Progenitor cell of endocrine pancreas (in vitro differentiated cells): ENCODE measurements at regions not wholly inside any gene's neighbourhood (a gene's known extent, or its start where the extent isn't known, plus 50 kb on each side); places are given as distances from the start of the nearest gene placed in this dataset.

Experiments used
- DNase-seq: peaks from one replicate; pipeline ENCODE4 v3.0.0; 2021; ENCODE audit warnings: low spot score; ENCODE audit not compliant: unreplicated experiment
- H3K27ac Mint-ChIP-seq: 2 replicates; pipeline ENCODE4 v1.8.0; 2021; ENCODE audit warnings: mild to moderate bottlenecking, moderate library complexity, mixed read lengths
- H3K27me3 Mint-ChIP-seq: 2 replicates; pipeline ENCODE4 v1.8.0; 2021; ENCODE audit warnings: mixed read lengths
- H3K36me3 Mint-ChIP-seq: 2 replicates; pipeline ENCODE4 v1.8.0; 2022; ENCODE audit warnings: mixed read lengths; ENCODE audit not compliant: insufficient read depth
- H3K4me1 Mint-ChIP-seq: 2 replicates; pipeline ENCODE4 v1.8.0; 2021; ENCODE audit warnings: low read depth, mixed read lengths
- H3K4me3 Mint-ChIP-seq: 2 replicates; pipeline ENCODE4 v1.8.0; 2021; ENCODE audit warnings: low read depth, mild to moderate bottlenecking, moderate library complexity, mixed read lengths
- H3K9me3 Mint-ChIP-seq: 2 replicates; pipeline ENCODE4 v1.8.0; 2021; ENCODE audit warnings: low read depth, mixed read lengths
- TF ChIP-seq, protein P1 (sequence below): fragments of 200-600 bp; sonication (generic); IDR thresholded peaks from one replicate; pipeline ENCODE4 v1.5.0; 2021; ENCODE audit warnings: antibody characterized with exemption, mild to moderate bottlenecking; ENCODE audit not compliant: unreplicated experiment

DNA sequence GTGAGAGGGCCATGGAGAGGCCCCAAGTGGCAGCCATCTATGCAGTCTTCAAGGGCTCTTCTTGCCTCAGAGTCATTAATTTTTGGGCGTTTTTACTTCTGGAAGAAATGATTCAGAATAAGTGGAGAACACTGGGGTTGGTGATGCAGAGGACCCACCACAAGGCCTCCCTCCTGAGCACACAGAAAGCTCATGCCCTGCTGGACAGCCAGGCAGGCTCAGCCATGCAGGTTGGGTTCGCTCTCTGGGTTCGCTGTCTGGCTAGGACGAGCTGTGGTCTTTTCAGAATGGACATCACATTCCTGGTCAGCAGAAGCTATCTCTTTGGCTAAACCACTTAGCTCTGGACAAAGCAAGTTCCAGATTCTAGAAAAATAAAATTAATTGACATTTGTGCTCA is 480.8 kb downstream of the RPS24 start:
- H3K36me3 Mint-ChIP-seq = no peaks in the 10 kb centered on the region
- no peaks in the 10 kb centered on the region for H3K9me3 Mint-ChIP-seq
- no peak overlapping the region for H3K27ac Mint-ChIP-seq
- peaks cover 4% of the 10 kb centered on the region for H3K4me1 Mint-ChIP-seq
- no peak for DNase-seq
- TF ChIP-seq, protein P1, sequence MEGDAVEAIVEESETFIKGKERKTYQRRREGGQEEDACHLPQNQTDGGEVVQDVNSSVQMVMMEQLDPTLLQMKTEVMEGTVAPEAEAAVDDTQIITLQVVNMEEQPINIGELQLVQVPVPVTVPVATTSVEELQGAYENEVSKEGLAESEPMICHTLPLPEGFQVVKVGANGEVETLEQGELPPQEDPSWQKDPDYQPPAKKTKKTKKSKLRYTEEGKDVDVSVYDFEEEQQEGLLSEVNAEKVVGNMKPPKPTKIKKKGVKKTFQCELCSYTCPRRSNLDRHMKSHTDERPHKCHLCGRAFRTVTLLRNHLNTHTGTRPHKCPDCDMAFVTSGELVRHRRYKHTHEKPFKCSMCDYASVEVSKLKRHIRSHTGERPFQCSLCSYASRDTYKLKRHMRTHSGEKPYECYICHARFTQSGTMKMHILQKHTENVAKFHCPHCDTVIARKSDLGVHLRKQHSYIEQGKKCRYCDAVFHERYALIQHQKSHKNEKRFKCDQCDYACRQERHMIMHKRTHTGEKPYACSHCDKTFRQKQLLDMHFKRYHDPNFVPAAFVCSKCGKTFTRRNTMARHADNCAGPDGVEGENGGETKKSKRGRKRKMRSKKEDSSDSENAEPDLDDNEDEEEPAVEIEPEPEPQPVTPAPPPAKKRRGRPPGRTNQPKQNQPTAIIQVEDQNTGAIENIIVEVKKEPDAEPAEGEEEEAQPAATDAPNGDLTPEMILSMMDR = no peak
- peaks cover 34% of the 10 kb centered on the region for H3K27me3 Mint-ChIP-seq
- no peak overlapping the region for H3K4me3 Mint-ChIP-seq

DNA sequence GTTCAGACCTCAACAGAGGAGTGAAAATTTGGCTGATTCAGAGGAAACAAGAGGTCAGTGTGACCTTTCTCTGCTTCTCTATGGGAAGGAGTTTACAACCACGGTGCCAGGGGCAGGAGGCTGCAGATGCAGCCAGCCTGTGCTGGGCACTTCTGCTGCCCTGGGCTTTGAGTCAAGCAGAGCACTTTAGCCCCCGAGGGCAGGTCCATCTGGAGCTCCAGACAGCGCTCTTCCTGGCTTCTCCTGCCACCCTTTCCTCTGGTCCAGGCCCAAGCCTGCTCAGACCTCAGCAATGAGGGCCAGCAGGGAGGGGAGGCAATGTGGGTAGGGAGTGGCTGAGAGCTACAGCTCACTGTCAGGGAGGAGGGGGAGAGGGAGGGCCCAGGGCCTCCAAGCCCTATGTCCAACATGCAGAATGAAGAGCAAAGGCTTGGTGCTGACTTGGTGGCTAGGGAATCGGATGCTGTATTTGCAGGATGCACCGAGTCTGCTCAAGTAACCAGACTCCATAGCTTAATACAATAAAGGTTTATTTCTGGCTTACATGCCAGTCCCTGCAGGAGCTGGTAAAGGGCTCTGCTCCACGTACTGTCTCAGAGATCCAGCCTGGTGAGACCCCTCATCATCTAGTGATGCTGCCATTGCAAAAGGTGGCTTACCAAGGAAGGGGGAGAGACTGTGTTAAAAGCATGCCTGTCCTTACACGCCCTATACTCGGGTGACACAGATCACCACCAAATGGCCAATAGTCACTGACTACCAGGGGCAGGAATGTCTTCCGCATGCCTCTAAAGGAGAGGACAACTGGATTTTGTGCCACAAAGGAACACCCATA is 481.6 kb downstream of the RPS24 start:
- Mint-ChIP-seq H3K9me3 (no peaks in the 10 kb centered on the region), H3K4me1 (peaks cover 4% of the 10 kb centered on the region), H3K27me3 (peaks cover 31% of the 10 kb centered on the region), H3K27ac (no peak overlapping the region), H3K4me3 (no peak overlapping the region), H3K36me3 (no peaks in the 10 kb centered on the region)
- DNase-seq = no peak
- TF ChIP-seq, protein P1 = no peak

DNA sequence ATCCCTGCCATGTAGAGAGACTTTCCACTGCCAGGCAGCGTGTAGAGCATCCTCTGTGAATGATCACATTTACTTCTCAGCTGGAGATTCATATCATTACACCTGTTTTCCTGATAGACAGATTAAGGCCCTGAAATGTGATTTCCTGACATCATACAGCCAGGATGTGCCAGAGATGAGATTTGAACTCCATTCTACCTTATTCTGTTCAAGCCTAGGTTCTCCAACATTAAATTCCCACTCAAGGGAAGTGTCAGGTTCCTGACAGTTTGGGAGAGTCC is 482.1 kb downstream of the RPS24 start:
- H3K36me3 Mint-ChIP-seq = no peaks in the 10 kb centered on the region
- TF ChIP-seq, protein P1 = no peak
- no peak overlapping the region for H3K27ac Mint-ChIP-seq
- H3K4me3 Mint-ChIP-seq = no peak overlapping the region
- H3K9me3 Mint-ChIP-seq = no peaks in the 10 kb centered on the region
- peaks cover 29% of the 10 kb centered on the region for H3K27me3 Mint-ChIP-seq
- H3K4me1 Mint-ChIP-seq = peaks cover 4% of the 10 kb centered on the region
- no peak for DNase-seq

DNA sequence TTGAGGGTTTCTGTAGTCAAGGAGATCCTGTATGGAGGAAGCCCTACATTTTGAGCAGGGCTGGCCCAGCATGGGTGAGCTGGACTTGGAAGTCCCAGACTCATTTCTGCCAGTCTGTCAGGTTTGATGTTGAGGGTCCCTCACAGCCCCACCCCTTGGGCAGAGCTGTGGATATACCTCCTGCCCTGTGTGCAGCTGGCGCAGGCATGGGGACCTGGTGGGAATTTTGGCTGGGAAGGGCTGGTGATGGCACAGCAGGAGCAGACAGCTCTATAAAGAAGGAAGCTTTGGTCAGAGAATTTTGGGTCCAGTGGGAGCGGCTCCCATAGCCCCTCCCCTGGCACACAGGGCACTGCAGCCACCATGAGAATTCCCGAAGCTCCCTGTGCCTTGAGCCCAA is 482.6 kb downstream of the RPS24 start:
- TF ChIP-seq, protein P1 = no peak
- H3K4me1 Mint-ChIP-seq = peaks cover 8% of the 10 kb centered on the region
- DNase-seq = no peak
- no peaks in the 10 kb centered on the region for H3K9me3 Mint-ChIP-seq
- H3K27ac Mint-ChIP-seq = no peak overlapping the region
- H3K36me3 Mint-ChIP-seq = no peaks in the 10 kb centered on the region
- peaks cover 25% of the 10 kb centered on the region for H3K27me3 Mint-ChIP-seq
- no peak overlapping the region for H3K4me3 Mint-ChIP-seq

DNA sequence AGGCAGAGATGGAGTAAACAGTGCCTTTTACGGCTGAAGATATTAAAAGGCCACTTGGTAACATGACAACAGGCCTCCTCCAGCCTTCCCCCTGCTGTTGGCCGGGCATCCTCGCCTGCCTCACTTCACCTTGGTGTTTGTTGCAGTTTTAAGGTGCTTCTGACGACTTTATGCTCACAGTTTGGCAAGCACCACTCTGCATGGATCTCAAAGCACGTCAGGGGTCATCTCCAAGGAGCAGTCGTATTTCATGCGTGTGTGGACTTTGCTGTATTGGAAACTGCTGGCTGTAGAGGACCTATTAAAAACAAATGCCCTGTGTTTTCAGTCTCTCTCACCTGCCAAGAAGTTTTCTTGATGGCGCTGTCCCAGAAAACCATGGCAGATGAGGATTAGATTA is 483.1 kb downstream of the RPS24 start:
- Mint-ChIP-seq H3K27ac (no peak overlapping the region), H3K27me3 (peaks cover 21% of the 10 kb centered on the region), H3K4me3 (no peak overlapping the region), H3K4me1 (peaks cover 9% of the 10 kb centered on the region), H3K36me3 (no peaks in the 10 kb centered on the region), H3K9me3 (no peaks in the 10 kb centered on the region)
- TF ChIP-seq, protein P1 = no peak
- DNase-seq = no peak
